Heart right ventricle (tissue), 16 donors: ENCODE measurements at regions not wholly inside any gene's neighbourhood (a gene's known extent, or its start where the extent isn't known, plus 50 kb on each side); places are given as distances from the start of the nearest gene placed in this dataset.

Experiments
- ATAC-seq, 8 donors: fragments of 200-7000 bp; cut with Tn5 transposase; one replicate each; pipeline ENCODE4 v1.9.1; 2020; ENCODE audit warnings: mild to moderate bottlenecking in 8 of 8, moderate library complexity in 8 of 8, moderate number of reproducible peaks in 1 of 8
- DNase-seq, 2 donors: peaks; one replicate each; pipeline ENCODE4 v3.0.0-alpha.2; 2020
- H3K27ac ChIP-seq, 10 donors: fragments of 200-600 bp; sonication (generic) in 2 of 10; one replicate each; pipeline versions ENCODE4 v1.5.0 to v1.8.0; 2020 to 2022; ENCODE audit warnings: mild to moderate bottlenecking in 3 of 10
- H3K27me3 ChIP-seq, 7 donors: fragments of 200-600 bp; one replicate each; pipeline ENCODE4 v1.8.0; 2021 to 2022; ENCODE audit warnings: mild to moderate bottlenecking in 2 of 7
- H3K36me3 ChIP-seq, 9 donors: fragments of 200-600 bp; sonication (generic) in 1 of 9; one replicate each; pipeline versions ENCODE4 v1.5.0 to v1.8.0; 2020 to 2022; ENCODE audit warnings: mild to moderate bottlenecking in 2 of 9
- H3K4me1 ChIP-seq, 9 donors: fragments of 200-600 bp; sonication (generic) in 1 of 9; one replicate each; pipeline versions ENCODE4 v1.5.0 to v1.8.0; 2020 to 2022; ENCODE audit warnings: mild to moderate bottlenecking in 4 of 9
- H3K4me3 ChIP-seq, 10 donors: fragments of 200-600 bp; sonication (generic) in 2 of 10; one replicate each; pipeline versions ENCODE4 v1.5.0 to v1.8.0; 2020 to 2022; ENCODE audit warnings: mild to moderate bottlenecking in 7 of 10, moderate library complexity in 2 of 10
- H3K9me3 ChIP-seq, 11 donors: fragments of 200-600 bp in 10 of 11; sonication (generic) in 2 of 11; one replicate each; pipeline versions ENCODE4 v1.5.0 to v1.8.0; 2013 to 2022; ENCODE audit warnings: mild to moderate bottlenecking in 2 of 11, control low read depth in 1 of 11, moderate library complexity in 1 of 11
- CTCF ChIP-seq, 9 donors: fragments of 200-600 bp; sonication (generic) in 2 of 9; IDR thresholded peaks; one replicate each; pipeline versions ENCODE4 v1.5.0 to v1.8.0; 2021 to 2022; ENCODE audit warnings: antibody characterized with exemption in 9 of 9, mild to moderate bottlenecking in 5 of 9, moderate library complexity in 1 of 9
- WGBS, 2 donors: extraction: QIAGEN DNeasy Blood & Tissue Kit; methylation state at CpG; one replicate each; pipeline ENCODE4 v1.1.7; 2013; ENCODE audit warnings: inconsistent platforms in 1 of 2; 5-methylcytosine and 5-hydroxymethylcytosine counted together
- intact Hi-C, 10 donors: fragments of 100-400 bp; cut with DNase I; formaldehyde crosslinking; loops; one replicate each; pipeline versions ENCODE4 v1.11.1 to v1.14.2; 2022
- donor health status: Arrhythmogenic right ventricular cardiomyopathy.
- donor health status: ischemic (EF 13 %, LVEDD 7.1; RV severe dilation, severe dysfunction).
- donor health status: healthy with polysubstance abuse.
- donor health status: DM: no; HTN: yes; CAD: no.
- donor health status: DM: no; HTN: no; CAD: no.
- donor health status: ischemic (EF 25% LVEDD 6.9; RV normal size, moderate dysfunction).
- donor health status: ischemic (EF 25% LVEDD 5.7; RV mildly dilated, moderate dysfunction).
- donor health status: healthy.
- donor health status: DM: yes; HTN: yes; CAD: no.
- donor health status: Ischemic cardiomyopathy.
- donor health status: ischemic (EF 35%, LVEDD 5.7; RV mildly dilated, moderate dysfunction).
- donor health status: nonischemic (EF 11% LVEDD 7.7; RV severe dilation, severe dysfunction).
- donor health status: DM: yes; HTN: yes; CAD: no.
- donor health status: PGD.
- donor health status: ischemic (EF 29% LVEDD 5.4; RV normal size, mild dysfunction).
- donor health status: nonischemic (EF 23%, LVEDD 6.1; RV moderate dilation, normal function).

GRCh38 chr4:26074712-26075430 is 160.9 kb downstream of the SMIM20 start:
- DNase-seq, result peak in 1 of 2 donors; percentile 27
- no peak for TF ChIP-seq CTCF (IDR thresholded peaks at IDR 0.05)
- H3K27ac ChIP-seq, result peak overlapping the region in 5 of 10 donors; percentile 6 to 90 (median 50)
- peaks cover 0 to 12% (median 0%) of the 10 kb centered on the region in 11 donors for H3K9me3 ChIP-seq
- 77 to 79% methylated on average over 8 of the region's 8 CpGs for WGBS, 2 donors
- ATAC-seq, result peak in 7 of 8 donors; percentile 44 to 69 (median 63)
- no peaks in the 10 kb centered on the region for H3K36me3 ChIP-seq
- no peak overlapping the region for H3K4me3 ChIP-seq
- intact Hi-C loops, result no loop called here
- peaks cover 0 to 65% (median 0%) of the 10 kb centered on the region in 9 donors for H3K4me1 ChIP-seq
- H3K27me3 ChIP-seq, result peaks cover 0 to 2% (median 0%) of the 10 kb centered on the region in 7 donors

GRCh38 chr4:26075583-26075982 is 161.6 kb downstream of the SMIM20 start:
- intact Hi-C loops, result no loop called here
- H3K9me3 ChIP-seq, result peaks cover 0 to 12% (median 0%) of the 10 kb centered on the region in 11 donors
- 51 to 56% methylated on average over 1 of the region's 1 CpG for WGBS, 2 donors
- peak overlapping the region in 4 of 10 donors; percentile 6 to 90 (median 51) for H3K27ac ChIP-seq
- no peak overlapping the region for H3K4me3 ChIP-seq
- no peak for TF ChIP-seq CTCF (IDR thresholded peaks at IDR 0.05)
- no peaks in the 10 kb centered on the region for H3K36me3 ChIP-seq
- no peak for DNase-seq
- peaks cover 0 to 6% (median 0%) of the 10 kb centered on the region in 7 donors for H3K27me3 ChIP-seq
- ATAC-seq, result no peak
- H3K4me1 ChIP-seq, result peaks cover 0 to 68% (median 0%) of the 10 kb centered on the region in 9 donors

- Histone ChIP-seq H3K4me3 (no peak overlapping the region), H3K9me3 (peaks cover 0 to 10% (median 0%) of the 10 kb centered on the region in 11 donors), H3K4me1 (peaks cover 0 to 64% (median 0%) of the 10 kb centered on the region in 9 donors), H3K27ac (peak overlapping the region in 3 of 10 donors; percentile 50 to 90 (median 52)), H3K27me3 (peaks cover 0 to 11% (median under 1%) of the 10 kb centered on the region in 7 donors), H3K36me3 (no peaks in the 10 kb centered on the region)
- ATAC-seq, result peak in 7 of 8 donors; percentile 50 to 77 (median 61)
- DNase-seq, result no peak
- 78 to 93% methylated on average over 4 of the region's 4 CpGs for WGBS, 2 donors
- intact Hi-C loops, result no loop called here
- no peak for TF ChIP-seq CTCF (IDR thresholded peaks at IDR 0.05)
Observed at GRCh38 chr4:26076000-26076587, 162.1 kb downstream of the SMIM20 start.

GRCh38 chr4:26076896-26077295 is 162.9 kb downstream of the SMIM20 start:
- no peak overlapping the region for H3K4me3 ChIP-seq
- peaks cover 0 to 64% (median 0%) of the 10 kb centered on the region in 9 donors for H3K4me1 ChIP-seq
- WGBS, 2 donors, result 79 to 83% methylated on average over 4 of the region's 4 CpGs
- DNase-seq (no peak), ATAC-seq (no peak)
- H3K27me3 ChIP-seq, result peaks cover 0 to 11% (median 2%) of the 10 kb centered on the region in 7 donors
- peaks cover 0 to 8% (median 0%) of the 10 kb centered on the region in 11 donors for H3K9me3 ChIP-seq
- TF ChIP-seq CTCF (IDR thresholded peaks at IDR 0.05), result no peak
- intact Hi-C loops, result no loop called here
- H3K36me3 ChIP-seq, result no peaks in the 10 kb centered on the region
- peak overlapping the region in 4 of 10 donors; percentile 3 to 90 (median 46) for H3K27ac ChIP-seq
